ENCODE measurements at regions not wholly inside any gene's neighbourhood (a gene's known extent, or its start where the extent isn't known, plus 50 kb on each side); places are given as distances from the start of the nearest gene placed in this dataset.
A peak's percentile ranks its signal among the peaks of the same experiment; 100 is the strongest.
"Not testable (repeated sequence)": the region's sequence is repeated elsewhere in the genome, so short reads cannot be mapped to it uniquely, and the experiment has no call there.

DNA sequence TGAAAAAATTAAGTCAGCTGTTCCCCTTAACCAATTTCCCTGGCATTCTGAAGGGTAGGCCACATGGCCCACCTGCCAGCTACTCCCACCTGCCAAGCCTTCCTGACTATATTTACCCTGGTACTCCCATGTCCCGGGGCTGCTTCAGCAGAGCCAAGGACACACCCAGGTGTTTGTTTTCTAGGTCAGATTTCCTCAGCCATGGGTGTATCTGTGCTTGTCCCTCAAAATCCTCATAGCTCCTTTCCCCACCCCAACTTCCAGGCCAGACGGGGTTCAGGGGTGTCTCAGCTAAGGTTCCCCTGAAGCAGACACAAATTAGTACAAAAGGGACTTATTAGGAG is 139.4 kb upstream of the CDYL start:
- Histone ChIP-seq H3K4me1 (peaks cover 0 to 8% (median 0%) of the 10 kb centered on the region in 10 experiments; a peak in 1 of 20 replicates), H4K20me1 (no peaks in the 10 kb centered on the region), H3K9me3 (replicated peaks in 1 of 11) (peaks cover under 1 to 35% (median 15%) of the 10 kb centered on the region in 11 experiments; a peak in 17 of 22 replicates), H3K27me3 (no peaks in the 10 kb centered on the region), H3K27ac (no peak overlapping the region), H3K9ac (no peak overlapping the region), H3K4me3 (no peak overlapping the region), H3K36me3 (no peaks in the 10 kb centered on the region), H3K4me2 (no peak overlapping the region)
- TF ChIP-seq Cebpa-rat (IDR thresholded peaks at IDR 0.05), result no peak

- Histone ChIP-seq H3K9ac (no peak overlapping the region), H3K4me3 (no peak overlapping the region), H3K9me3 (replicated peaks in 1 of 11) (peaks cover 2 to 40% (median 17%) of the 10 kb centered on the region in 11 experiments; a peak in 20 of 22 replicates), H3K27me3 (no peaks in the 10 kb centered on the region), H3K4me1 (peaks cover 0 to 8% (median 0%) of the 10 kb centered on the region in 10 experiments; a peak in 1 of 20 replicates), H4K20me1 (no peaks in the 10 kb centered on the region), H3K27ac (no peak overlapping the region), H3K36me3 (no peaks in the 10 kb centered on the region), H3K4me2 (no peak overlapping the region)
- TF ChIP-seq Cebpa-rat (IDR thresholded peaks at IDR 0.05), result no peak
Observed at GRCh38 chr6:4636191-4636880, 139.9 kb upstream of the CDYL start.

DNA sequence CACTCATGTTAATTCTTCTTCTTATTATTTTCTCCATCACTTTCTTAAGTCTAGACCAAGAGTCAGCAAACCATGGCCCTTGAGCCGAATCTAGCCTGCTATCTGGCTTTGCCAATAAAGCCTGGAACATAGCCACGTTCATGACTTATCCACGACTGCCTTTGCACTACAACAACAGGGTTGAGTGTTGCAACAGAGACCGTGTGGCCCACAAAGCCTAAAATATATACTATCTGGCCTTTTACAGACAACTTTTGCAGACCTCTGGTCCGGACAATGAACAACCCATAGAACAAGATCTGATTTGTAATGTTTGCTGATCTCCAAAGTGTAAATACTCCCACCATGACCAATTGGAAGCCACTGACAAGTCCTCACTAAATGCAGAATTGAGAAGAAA is 140.5 kb upstream of the CDYL start:
- Histone ChIP-seq H3K4me2 (no peak overlapping the region), H3K27ac (no peak overlapping the region), H3K36me3 (no peaks in the 10 kb centered on the region), H3K27me3 (no peaks in the 10 kb centered on the region), H3K9me3 (replicated peaks in 1 of 11) (peaks cover 8 to 47% (median 23%) of the 10 kb centered on the region in 11 experiments), H3K9ac (no peak overlapping the region), H3K4me3 (no peak overlapping the region), H4K20me1 (no peaks in the 10 kb centered on the region), H3K4me1 (peaks cover 0 to 8% (median 0%) of the 10 kb centered on the region in 10 experiments; a peak in 1 of 20 replicates)
- TF ChIP-seq Cebpa-rat (IDR thresholded peaks at IDR 0.05), result no peak

GRCh38 chr6:4632421-4632820 is 143.8 kb upstream of the CDYL start:
- Histone ChIP-seq H3K4me1 (peaks cover 0 to under 1% (median 0%) of the 10 kb centered on the region in 10 experiments; a peak in 1 of 20 replicates), H3K4me2 (no peak overlapping the region), H3K4me3 (no peak overlapping the region), H3K9ac (no peak overlapping the region), H3K9me3 (replicated peaks in 1 of 11) (peaks cover 36 to 76% (median 51%) of the 10 kb centered on the region in 11 experiments), H3K27ac (no peak overlapping the region), H4K20me1 (no peaks in the 10 kb centered on the region), H3K27me3 (no peaks in the 10 kb centered on the region), H3K36me3 (0 out of 22 replicates have a peak, but pooled peaks cover 0 to 4% (median 0%) of the 10 kb centered on the region in 11 experiments)
- TF ChIP-seq Cebpa-rat (IDR thresholded peaks at IDR 0.05), result no peak

GRCh38 chr6:4629789-4630188 is 146.4 kb upstream of the CDYL start:
- not testable (repeated sequence) for H3K4me3 ChIP-seq, H3K27ac ChIP-seq, H3K27me3 ChIP-seq, H4K20me1 ChIP-seq, H3K36me3 ChIP-seq, H3K4me2 ChIP-seq, H3K4me1 ChIP-seq, H3K9ac ChIP-seq
- H3K9me3 ChIP-seq (replicated peaks in 1 of 11), result peaks cover 36 to 75% (median 46%) of the 10 kb centered on the region in 11 experiments

DNA sequence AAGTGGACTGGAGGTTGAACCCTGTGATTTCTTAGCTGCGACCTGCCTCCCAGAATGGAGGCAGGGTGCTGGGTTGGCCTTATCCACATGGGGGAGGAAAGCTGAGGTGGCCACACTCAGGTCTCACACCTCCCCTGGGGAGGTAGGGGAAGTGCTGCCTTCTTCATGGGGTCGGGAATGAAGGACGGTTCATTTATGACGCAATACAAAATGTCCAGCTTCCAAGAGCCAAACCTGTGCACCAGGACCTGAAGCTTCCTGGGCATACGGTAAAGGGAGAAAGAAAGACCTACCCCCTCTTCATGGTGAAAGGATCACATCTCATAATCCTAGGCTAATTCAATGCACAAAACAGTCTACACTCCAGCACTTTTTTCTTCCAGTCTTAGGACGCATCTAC is 150.6 kb upstream of the CDYL start:
- H3K27me3 ChIP-seq, result no peaks in the 10 kb centered on the region
- no peak overlapping the region for H3K9ac ChIP-seq
- peak in 5 of 11 experiments; percentile 32 to 74 (median 42); a peak in 6 of 22 replicates for TF ChIP-seq Cebpa-rat (IDR thresholded peaks at IDR 0.05)
- H3K4me3 ChIP-seq, result no peak overlapping the region
- H3K36me3 ChIP-seq, result 0 out of 22 replicates have a peak, but pooled peaks cover 0 to 4% (median 0%) of the 10 kb centered on the region in 11 experiments
- no peak overlapping the region for H3K4me2 ChIP-seq
- H3K27ac ChIP-seq, result no peak overlapping the region
- no peaks in the 10 kb centered on the region for H4K20me1 ChIP-seq
- H3K9me3 ChIP-seq (replicated peaks in 1 of 11), result peaks cover 24 to 64% (median 28%) of the 10 kb centered on the region in 11 experiments
- no peaks in the 10 kb centered on the region for H3K4me1 ChIP-seq

GRCh38 chr6:4624726-4625125 is 151.5 kb upstream of the CDYL start:
- no peak overlapping the region for H3K4me2 ChIP-seq
- H3K4me1 ChIP-seq, result no peaks in the 10 kb centered on the region
- H3K27me3 ChIP-seq, result no peaks in the 10 kb centered on the region
- H3K27ac ChIP-seq, result no peak overlapping the region
- H3K9ac ChIP-seq, result no peak overlapping the region
- H4K20me1 ChIP-seq, result no peaks in the 10 kb centered on the region
- H3K36me3 ChIP-seq, result 0 out of 22 replicates have a peak, but pooled peaks cover 0 to 4% (median 0%) of the 10 kb centered on the region in 11 experiments
- peaks cover 15 to 56% (median 19%) of the 10 kb centered on the region in 11 experiments for H3K9me3 ChIP-seq (replicated peaks in 1 of 11)
- no peak for TF ChIP-seq Cebpa-rat (IDR thresholded peaks at IDR 0.05)
- H3K4me3 ChIP-seq, result no peak overlapping the region

DNA sequence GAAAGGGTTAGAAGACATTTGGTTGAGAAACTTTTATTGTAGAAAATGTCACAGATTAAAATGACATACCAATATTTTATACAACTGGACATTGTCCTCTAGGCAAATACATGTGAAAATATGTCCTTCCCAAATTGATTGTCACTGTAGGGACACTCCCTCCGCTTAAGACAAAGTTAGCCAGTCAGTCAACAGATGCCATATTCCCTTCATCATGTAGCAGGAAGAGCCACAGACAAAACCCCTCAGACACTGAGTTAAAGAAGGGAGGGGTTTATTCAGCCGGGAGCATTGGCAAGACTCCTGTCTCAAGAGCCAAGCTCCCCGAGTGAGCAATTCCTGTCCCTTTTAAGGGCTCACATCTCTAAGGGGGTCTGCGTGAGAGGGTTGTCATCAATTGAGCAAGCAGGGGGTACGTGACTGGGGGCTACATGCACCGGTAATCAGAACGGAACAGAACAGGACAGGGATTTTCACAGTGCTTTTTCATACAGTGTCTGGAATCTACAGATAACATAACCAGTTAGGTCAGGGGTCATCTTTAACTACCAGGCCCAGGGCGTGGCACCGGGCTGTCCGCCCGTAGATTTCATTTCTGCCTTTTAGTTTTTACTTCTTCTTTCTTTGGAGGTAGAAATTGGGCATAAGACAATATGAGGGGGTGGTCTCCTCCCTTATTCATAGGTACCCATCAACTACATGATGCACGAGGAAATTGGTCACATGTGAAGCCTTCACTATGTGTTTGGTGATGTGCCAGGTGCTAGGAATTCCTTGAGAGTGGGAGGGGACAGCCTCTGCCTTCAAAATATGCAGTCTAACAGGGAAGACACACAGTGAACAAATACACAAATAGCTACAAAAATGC is 155.7 kb upstream of the CDYL start:
- H3K4me2 ChIP-seq, result no peak overlapping the region

GRCh38 chr6:4616311-4616710 is 159.9 kb upstream of the CDYL start:
- Histone ChIP-seq H3K36me3 (no peaks in the 10 kb centered on the region), H3K4me2 (no peak overlapping the region), H3K27me3 (no peaks in the 10 kb centered on the region), H3K27ac (no peak overlapping the region), H4K20me1 (no peaks in the 10 kb centered on the region), H3K9ac (no peak overlapping the region), H3K4me3 (no peak overlapping the region), H3K4me1 (peaks cover 6 to 27% (median 10%) of the 10 kb centered on the region in 10 experiments; a peak in 18 of 20 replicates), H3K9me3 (replicated peaks in 1 of 11) (peaks cover 0 to 26% (median 16%) of the 10 kb centered on the region in 11 experiments; a peak in 16 of 22 replicates)
- no peak for TF ChIP-seq Cebpa-rat (IDR thresholded peaks at IDR 0.05)

More for the DNA sequence above, 155.7 kb upstream of the CDYL start:
- no peaks in the 10 kb centered on the region for H4K20me1 ChIP-seq
- H3K36me3 ChIP-seq, result no peaks in the 10 kb centered on the region
- H3K9me3 ChIP-seq (replicated peaks in 1 of 11), result peaks cover 0 to 20% (median 0%) of the 10 kb centered on the region in 11 experiments; a peak in 2 of 22 replicates
- H3K27ac ChIP-seq, result no peak overlapping the region
- H3K4me1 ChIP-seq, result no peaks in the 10 kb centered on the region
- no peak for TF ChIP-seq Cebpa-rat (IDR thresholded peaks at IDR 0.05)
- no peak overlapping the region for H3K9ac ChIP-seq
- no peaks in the 10 kb centered on the region for H3K27me3 ChIP-seq
- no peak overlapping the region for H3K4me3 ChIP-seq

All from BLaER1 treated with 17β-estradiol and CSF1 and Interleukin-3, amounts not matched to agents 10 nM and 100 nM (cell line).